IPS-NIHi11 (cell line): ENCODE measurements at regions not wholly inside any gene's neighbourhood (a gene's known extent, or its start where the extent isn't known, plus 50 kb on each side); places are given as distances from the start of the nearest gene placed in this dataset.

Experiments used
- DNase-seq: peaks from one replicate; pipeline ENCODE4 v3.0.0; 2012; ENCODE audit warnings: mixed read lengths, low spot score

DNA sequence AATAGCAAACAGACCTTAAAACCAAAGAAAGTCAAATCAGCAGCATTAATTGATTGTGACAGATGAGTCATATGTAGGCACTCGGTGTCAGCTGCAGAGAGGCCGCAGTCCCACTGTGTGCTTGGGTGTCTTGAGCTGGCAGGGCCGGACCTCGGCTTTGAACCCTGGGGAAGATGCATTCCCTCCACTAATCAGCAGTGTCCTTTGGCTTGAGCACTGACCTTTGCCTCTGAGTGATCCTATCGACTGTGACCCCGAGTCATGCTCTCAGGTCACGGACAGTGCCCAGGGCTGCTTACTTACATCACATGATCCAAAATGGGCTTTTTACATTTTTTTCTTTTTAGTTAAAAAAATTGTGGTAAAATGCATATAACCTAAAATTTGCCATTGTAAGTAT, 188.7 kb downstream of the GADD45G start:
- DNase-seq = no peak

DNA sequence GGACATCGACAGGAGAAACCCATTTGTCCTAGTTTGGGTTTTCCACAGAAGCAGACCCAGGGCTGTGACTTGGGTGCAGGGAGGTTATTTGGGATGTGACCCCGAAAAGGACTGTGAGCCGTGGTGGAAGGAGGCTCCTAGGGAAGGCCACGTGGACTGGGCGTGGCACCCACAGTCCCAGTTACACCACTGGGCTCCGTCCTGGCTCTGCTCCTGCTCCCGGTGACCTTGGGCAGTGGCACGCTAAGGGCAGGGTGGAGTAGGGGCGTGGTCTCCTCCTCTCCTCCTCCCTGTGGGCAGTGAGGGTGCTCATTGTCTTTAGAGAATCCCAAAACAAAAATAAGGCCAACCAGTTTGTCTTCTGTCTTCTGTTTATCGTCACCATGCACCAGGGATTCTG, 190.1 kb downstream of the GADD45G start:
- DNase-seq = no peak

DNA sequence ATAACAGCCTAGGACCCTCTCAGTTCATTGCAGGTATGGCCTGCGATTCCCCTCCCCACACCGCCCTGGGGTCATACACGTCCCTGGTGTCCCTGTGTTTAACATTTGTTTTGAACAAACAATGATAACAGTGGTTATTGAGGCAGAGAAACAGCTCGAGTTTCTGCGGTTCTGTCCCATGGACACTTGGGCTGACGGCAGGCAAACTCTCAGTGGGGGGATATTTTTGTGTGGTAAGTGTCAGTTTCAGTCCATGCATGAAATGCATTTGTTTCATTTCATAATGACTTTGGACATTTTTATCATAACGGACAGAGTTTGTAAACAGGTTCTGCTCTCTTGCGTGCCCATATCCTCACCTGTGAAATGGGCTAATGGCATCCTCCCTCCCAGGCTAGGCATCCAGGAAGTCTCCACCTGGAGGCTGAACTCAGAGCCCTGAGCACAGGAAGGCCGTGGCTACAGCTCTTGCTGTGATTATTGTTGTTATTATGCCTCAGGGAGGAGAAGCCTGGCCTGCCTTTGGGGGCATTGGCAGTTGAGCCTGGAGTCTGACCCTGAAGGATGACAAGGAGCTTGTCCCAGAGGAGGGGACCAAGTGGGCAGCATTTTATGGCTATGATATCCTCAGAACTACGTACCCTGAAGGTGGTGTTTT, 190.9 kb downstream of the GADD45G start:
- DNase-seq = no peak

DNA sequence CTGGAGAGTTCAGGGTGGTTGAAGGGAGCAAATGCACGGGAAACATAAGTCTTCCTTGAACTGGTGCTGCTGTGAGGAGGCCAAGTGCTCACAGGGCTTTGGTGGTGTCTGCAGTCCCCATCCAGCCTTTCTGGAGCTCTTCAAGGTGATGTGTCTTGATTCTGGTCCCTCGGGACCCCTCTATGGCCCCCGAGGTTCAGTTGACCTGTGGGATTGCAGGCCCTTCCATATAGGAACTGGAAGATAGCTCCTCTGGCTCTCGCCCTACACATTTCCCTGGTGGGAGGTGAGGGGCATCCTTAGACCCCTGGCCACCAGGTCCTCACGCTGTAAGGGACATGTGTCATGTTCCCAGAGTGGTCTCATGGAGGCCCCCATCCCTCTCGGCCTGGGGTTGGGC, 191.8 kb downstream of the GADD45G start:
- no peak for DNase-seq

DNA sequence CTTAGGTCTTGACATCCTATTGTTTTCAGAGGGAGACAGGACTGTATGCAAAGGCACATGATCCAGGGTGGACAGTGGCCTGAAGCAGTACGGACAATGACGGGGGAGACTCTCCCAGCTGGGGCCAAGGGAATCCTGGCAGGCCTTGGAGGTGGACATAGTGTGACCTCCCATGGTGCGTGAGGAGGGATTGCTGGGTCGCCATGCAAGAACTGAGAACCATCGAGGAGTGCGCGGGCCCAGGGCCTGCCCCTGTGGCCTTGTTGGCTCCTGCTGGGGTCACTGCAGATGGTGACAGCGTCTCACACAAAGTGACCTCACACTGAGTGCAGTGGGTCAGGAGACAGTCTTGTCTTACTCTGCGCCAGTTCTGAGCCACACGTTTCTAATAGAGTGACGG, 192.4 kb downstream of the GADD45G start:
- no peak for DNase-seq

DNA sequence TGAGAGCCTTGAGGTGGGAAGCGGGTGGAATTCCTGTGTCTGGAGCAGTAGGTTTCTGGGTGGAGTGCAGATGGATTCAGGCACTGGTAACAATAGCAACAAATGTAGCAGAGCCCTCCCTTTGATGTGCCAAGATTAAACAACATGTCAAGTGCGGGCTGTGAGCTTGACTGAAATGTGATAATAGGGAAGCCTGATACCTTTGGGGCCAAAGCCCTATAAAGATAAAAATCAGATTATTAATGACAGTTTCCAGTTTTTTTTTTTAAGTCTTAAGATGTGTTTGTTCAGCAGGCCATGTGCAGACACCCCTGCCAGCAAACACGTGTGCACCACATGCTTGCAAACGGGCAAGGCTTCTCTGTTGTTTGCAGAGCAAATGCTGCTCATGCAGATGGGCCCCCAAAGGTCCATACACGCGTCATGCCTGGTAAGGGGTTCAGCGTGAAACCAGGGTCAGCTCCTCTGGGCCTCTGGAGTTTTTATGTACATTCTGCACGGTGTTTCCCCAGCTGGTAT, 193.2 kb downstream of the GADD45G start:
- DNase-seq = no peak

DNA sequence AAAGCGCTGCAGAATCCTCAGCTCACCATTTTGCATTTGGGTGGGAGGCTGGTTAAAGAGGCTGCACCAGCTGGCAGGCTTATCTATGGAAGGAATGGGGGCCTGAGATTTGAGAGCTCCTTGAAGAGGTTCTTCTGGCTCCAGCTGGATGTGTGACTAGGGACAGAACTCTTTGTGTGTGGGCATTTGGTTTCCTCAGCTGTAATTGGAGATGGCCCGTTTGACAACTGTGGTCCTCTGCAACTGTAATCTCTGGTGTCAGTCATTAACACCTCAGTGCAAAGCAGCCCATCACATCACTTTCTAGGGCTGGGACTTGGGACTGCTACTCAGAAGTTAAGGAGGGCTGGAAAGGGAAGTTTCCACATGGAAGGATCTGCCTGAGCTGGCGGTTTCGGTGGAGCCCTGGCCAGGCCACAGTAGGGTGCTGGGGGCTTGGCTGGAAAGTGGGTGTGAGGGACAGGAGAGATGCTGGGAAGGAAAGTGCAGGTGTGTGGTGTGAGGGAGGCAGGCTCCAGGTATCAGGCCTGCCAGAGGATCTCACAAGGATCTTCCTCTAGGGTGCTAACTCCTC, 193.8 kb downstream of the GADD45G start:
- no peak for DNase-seq

DNA sequence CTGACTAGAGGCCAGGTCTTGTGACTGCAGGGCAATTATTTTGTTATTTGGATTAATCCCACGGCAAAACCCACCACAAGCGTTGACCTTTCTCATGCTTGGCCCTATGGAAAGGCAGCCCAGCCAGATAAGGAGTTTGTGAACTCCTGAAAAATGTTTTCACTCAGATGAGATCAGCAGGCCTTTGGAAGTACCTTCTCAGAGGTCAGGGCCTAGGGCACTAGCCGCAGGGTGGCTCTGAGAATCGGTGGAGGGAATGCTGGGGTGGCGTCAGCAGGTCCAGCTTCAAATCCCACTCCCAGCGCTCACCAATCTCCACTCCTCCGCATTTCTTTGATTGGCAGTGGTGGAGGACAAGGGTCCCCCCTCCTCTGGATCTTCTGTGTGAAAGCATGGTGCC, 194.4 kb downstream of the GADD45G start:
- DNase-seq = no peak

DNA sequence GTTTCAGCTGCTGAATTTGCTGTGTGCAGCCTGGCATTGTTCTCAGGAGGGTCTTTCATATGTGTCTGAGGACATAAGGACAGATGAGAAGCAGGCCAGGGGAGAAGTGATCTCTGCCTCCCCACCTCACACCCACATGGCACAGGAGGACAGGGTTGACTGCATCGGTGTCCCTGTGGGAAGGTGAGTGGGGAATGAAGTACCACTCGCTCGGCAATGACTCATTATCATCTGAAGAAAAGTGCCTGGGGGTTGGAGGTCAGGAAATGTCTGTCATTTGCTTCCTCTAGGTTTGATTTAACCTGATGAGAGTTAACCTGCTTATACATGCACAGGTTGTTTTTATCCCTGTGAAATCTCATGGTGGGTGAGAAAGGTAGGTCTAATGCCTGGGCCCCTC, 195.0 kb downstream of the GADD45G start:
- DNase-seq = no peak

DNA sequence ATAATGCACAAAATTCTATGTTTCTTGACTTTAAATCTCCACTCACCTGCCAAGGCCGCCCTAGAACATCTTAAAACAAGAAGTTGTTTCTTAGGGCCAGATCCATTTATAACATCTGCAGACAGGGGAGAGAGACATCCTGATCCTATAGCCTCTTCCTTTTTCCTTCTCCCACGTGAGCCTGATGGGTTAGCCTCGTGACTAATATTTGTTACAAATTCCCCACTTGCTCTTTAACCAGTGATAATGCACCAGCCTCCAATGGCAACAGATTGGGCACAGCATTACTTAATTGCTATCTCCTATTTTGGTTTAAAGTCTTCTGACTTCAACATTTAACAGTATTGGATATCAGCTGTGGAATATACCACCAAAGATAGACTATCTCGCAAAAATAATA, 196.5 kb downstream of the GADD45G start:
- no peak for DNase-seq

DNA sequence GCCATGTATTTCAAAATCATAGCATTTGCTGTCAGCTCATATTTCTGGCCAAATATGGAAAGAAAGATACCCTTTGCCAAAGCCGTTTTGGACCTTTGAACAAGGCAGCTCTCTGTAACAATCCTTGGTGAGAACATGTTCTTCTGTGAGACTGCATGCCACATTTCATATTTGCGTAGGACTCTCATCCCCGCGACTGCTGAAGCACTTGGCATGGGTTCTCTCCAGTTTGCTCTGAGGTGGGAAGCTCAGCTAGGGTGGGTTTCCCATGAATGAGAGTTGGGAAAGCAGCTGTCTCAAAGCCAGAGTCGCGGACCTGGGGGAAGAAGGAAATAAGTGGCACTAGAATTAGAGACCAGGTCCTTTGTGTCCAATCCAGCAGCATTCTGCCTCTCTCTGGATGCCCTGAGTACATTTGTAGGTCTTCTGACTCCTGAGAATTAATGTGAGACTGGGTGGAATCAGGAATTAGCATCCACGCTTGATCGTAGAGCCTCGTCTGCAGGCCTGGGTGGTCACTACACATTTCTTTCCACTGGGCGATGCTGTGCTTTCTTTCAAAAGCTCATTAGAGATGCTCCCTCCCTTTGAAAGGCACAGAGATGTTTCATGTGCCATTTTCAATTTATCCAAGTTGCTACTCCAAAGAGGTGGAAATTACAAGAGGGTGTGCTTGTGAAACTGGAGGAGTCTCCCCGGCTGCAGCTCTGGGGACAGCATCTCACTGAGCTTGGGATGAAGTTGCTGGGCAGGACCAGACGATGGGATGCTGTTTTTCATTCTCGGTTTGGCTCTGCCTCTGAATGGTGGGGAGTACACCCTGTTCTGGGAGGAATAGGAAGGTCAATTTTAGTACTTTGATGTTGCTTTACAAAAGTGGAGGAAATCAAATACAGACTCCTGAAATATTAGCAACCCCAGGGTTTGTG, 197.2 kb downstream of the GADD45G start:
- DNase-seq = no peak

DNA sequence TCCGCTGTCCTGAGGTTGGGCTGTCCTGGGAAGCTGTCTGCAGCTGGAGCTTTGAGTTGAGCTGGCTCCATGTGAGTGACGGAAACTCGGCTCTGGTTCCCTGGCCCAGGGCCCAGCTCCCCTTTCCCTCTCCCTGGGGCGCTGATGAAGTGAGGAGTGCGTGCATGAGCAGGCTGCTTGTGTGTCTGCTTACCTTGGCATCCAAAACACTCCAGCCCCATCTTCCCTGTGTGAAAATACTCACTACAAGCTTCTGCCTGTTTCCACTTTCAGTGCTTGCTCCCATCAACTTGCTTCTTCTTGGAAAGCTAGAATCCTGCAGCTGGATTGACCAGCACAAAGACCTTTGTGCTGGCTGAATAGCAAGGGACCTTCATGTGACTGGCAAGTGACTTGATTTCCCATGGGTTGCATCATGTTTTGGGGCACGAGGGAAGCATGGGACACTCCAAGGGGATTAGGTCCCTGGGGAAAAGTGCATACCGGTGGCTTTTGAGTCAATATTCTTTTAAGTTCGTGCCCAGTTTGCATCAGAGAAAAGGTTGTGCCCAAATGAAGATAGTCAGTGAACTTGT, 198.1 kb downstream of the GADD45G start:
- no peak for DNase-seq

DNA sequence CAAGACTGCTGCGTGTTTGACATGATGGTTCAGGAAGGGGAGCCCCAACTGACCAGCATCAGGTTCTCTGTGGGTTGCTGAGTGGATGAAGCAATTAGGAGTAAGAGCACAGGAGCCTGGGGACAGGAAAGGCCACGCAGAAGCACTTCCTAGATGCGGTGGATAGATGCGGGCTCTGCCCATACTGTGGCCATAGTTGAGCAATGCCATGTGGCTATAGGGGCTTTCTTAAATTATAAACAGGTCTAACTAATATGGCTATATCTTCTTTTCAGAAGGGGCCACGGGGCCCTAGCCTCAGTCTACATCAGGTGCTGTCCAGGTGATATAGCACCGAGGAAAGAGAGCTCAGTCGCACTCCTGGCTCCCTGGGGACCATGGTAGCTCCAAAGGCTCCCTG, 198.6 kb downstream of the GADD45G start:
- DNase-seq = no peak

DNA sequence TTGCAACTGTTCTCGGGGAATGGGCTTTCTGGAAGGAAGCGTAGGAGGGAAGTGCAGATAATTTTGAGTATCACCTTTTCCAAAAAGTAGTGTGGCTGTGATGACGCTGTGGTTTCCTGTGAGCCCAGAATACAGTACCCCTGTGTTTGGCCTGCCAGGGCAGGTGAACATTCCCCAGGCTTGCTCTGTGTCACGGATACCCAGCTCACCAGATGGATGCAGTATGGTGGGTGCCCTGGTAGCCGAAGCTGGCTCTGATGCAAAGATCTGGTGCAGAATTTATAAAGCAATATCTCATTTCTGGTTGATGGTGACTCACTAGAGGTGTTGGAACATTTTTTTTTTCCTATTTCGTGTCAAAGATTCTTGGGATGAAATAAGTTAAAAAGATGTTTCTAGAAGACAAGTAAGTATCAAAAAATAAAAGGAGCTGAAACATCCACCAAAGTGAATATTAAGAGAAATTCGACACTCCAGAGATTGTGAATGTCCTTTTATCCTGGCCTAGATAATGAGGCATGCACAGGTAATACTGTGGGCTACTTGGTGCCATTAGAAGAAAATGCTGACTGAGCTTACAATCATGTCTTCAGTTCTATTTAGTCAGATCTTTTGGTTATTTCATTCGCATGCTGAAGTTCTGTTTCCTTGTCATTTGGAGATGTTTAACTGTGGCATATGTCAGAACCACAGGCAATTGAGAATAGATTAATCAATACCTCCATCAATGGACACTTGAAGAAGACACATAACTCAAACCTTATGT, 200.1 kb downstream of the GADD45G start:
- DNase-seq = no peak

DNA sequence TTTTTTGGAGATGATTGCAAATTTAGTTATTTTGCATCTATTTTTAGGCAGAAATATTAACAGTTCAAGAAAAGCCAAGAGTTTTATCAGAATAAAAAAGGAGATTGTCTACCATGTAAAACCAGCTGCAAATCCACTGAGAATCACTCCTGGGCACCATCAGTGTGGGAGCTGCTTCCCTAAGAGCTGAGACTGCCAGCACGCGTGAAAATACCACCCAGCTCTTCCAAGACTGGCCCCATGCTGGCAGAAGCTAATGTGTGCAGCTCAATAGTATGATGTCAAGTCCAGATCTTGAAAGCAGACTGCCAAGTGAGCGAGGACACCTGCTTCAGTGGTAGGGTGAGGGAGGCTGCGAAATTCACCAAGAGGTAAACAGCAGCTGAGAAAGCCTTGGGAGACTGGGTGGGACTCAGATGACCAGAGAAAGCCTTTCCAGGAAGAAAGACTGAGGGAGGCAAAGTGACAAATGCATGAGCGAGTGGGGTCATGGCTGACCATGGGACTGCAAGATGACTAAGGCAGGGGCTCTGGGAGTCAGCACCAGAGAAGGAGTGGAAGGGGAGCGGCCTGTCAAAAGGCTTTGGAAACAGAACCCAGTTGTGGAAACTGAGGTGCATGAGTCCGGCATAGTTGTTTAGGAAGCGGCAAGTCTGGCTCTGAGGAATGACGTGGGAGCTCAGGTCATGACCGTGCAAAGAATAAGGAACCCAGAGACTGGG, 200.9 kb downstream of the GADD45G start:
- no peak for DNase-seq

DNA sequence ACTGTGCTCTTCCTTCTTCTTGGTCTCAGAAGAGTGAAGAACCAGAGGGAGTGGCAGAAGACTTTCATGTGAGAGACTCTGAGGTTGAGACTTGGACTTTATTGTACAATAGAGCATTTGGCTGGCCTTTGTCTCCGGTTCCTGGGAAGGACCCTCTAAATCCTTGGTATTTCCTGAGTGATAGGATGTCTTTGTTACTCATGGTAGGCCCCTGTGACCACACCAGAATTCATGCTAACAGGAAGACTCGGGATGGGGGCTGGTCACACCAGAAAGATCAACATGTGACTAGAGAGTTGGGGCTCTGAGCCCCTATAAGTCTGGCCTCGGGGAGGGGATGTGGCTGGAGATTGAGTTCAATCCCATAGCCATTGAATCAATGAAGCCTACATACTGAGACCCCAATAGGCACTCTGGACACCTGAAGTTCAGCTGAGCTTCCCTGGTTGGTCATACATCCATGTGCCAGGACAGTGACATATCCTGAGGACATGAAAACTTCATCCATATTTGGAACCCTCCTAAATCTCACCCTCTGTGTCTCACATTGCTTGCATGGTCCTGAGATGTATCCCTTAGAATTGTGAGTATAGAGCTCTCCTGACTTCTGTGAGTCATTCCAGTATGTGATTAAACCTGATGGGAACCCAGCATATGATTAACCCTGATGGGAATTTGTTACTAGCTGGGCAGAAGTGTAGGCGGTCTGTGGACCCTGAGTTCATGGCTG, 201.7 kb downstream of the GADD45G start:
- DNase-seq = no peak

DNA sequence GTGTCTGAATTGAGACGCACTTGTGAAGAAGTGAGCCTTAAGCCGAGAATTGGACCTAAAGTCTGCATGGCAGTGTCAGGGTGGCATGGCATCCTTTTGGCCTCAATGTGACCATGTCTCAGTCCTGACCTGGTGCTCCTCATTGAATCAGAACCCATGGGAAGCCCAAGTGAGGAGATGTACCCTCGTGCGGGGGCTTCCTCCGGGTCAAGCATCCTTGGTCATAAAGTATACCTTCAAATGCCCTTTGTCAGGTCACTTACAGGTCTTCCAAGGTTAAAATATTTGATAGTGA, 202.2 kb downstream of the GADD45G start:
- no peak for DNase-seq

DNA sequence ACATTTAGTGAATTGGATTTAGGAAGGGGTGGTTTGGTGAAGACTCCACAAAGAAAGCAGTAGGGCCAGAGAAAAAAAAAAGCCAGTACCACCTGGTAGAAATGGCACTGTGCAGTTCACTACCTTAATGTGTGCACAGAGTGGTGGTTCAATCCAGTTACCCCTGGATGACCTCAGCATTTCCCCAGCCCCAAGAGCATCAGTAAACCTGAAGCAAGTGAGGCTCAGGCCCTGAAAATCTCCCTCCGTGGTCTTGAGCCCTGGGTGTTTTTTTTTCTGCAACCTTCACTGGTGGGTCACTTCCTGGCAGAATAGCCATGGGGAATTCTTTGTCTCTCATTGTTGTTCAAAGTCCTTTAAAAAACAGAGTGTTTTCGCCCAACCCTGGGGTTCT, 202.9 kb downstream of the GADD45G start:
- no peak for DNase-seq

DNA sequence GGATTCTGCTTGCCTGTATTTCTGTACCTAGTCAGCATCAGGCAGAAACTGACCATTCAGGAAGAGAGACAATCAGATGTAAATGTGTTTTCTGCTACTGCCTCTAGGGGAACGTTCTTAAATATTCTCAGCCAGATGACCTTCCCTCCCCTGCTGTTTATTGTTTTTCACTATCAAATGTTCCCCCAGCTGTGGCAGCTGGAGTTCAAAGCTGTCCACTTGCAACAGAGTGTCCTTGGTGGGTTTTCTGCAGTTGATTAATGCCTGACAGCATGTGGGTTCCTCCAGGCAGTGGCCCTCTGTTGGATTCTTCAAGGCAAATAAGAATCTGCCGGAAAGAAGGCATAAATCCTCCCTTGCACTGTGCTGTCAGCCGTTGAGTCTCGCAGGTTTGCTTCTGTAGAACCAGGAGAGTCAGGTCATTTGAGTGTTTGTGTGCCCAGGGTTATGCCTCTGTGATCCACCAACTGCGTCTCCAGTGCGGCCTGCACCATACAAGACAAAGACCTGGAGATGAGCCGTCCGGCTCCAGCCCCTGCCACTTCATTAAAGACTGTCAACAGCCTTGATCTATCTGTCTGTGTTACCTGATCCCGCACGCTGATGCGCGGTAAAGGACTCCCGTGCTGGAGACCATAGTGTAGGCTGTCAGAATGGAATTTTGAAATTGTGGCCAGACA, 203.4 kb downstream of the GADD45G start:
- peak; percentile 35 for DNase-seq

DNA sequence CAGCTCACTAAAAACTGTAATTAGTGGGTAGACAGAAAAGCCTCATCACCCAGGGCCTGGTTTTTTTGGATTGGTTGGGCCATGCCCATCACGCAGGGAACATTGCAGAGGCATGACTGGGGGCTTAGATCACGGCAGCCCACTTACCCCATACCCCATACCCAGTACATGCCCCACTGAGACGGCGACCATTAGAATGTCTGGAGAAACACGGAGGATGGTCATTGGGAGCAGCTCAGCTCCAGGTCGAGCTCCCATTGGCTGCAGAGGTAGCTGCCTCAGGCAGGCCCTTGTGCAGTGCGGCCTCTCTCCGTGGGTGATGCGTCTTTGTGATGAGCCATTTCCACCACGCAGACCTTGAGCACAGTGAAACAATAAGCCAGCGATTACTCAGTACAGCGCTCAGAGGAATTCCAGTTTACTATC, 204.0 kb downstream of the GADD45G start:
- DNase-seq = no peak
